B cell (primary cell): ENCODE measurements at regions not wholly inside any gene's neighbourhood (a gene's known extent, or its start where the extent isn't known, plus 50 kb on each side); places are given as distances from the start of the nearest gene placed in this dataset.

Source experiments
- ATAC-seq: fragments of 200-7000 bp; cut with Tn5 transposase; one replicate; pipeline ENCODE4 v1.10.0; 2021; ENCODE audit warnings: low read depth, mild to moderate bottlenecking, moderate number of reproducible peaks, moderate library complexity
- CTCF ChIA-PET: fragments of 350-600 bp; sonication (Branson Sonifier 250); formaldehyde crosslinking; loops from one replicate; lab custom pipeline; 2021; ENCODE audit warnings: antibody characterized with exemption, inconsistent platforms; lab: Charles Lee
- POLR2A ChIA-PET: fragments of 350-600 bp; sonication (Branson Sonifier 250); formaldehyde crosslinking; loops from one replicate; lab custom pipeline; 2021; ENCODE audit warnings: antibody characterized with exemption; lab: Charles Lee
- DNase-seq: peaks from one replicate; pipeline ENCODE4 v3.0.0; 2013
- H2AFZ ChIP-seq: 2 replicates; pipeline ENCODE4 v1.6.1; 2012; ENCODE audit warnings: mild to moderate bottlenecking, low read depth, low read length; ENCODE audit not compliant: insufficient read depth, poor library complexity, severe bottlenecking
- H3K27ac ChIP-seq, 2 donors: 1 replicate in 1 of 2; 2 replicates in 1 of 2; pipeline ENCODE4 v1.5.1; 2012 to 2013; ENCODE audit warnings: low read length in 2 of 2, mild to moderate bottlenecking in 2 of 2, moderate library complexity in 1 of 2
- H3K27me3 ChIP-seq, 4 experiments: fragments of 200-600 bp in 1 of 4; sonication (generic) in 1 of 4; replicated peaks in 1 of 4; 1 replicate in 2 of 4; 2 replicates in 2 of 4; pipeline versions ENCODE4 v1.6.1 to v1.7.0; 2013 to 2016; ENCODE audit warnings: low read length in 3 of 4, mild to moderate bottlenecking in 2 of 4, mixed read lengths in 1 of 4, moderate library complexity in 1 of 4; ENCODE audit not compliant: insufficient read depth in 4 of 4, control insufficient read depth in 3 of 4; ENCODE audit errors: control extremely low read depth in 1 of 4
- H3K36me3 ChIP-seq, 2 experiments: replicated peaks in 1 of 2; 1 replicate in 1 of 2; 2 replicates in 1 of 2; pipeline versions ENCODE4 v1.6.1 to v1.7.1; 2013; ENCODE audit warnings: low read length in 1 of 2; ENCODE audit not compliant: insufficient read depth in 2 of 2, control insufficient read depth in 1 of 2; ENCODE audit errors: control extremely low read depth in 1 of 2, extremely low read depth in 1 of 2
- H3K4me1 ChIP-seq, 2 donors: fragments of 200-600 bp in 1 of 2; sonication (generic) in 1 of 2; 1 replicate in 1 of 2; 2 replicates in 1 of 2; pipeline versions ENCODE4 v1.5.1 to v1.6.1; 2013 to 2017; ENCODE audit warnings: low read length in 2 of 2; ENCODE audit not compliant: control insufficient read depth in 2 of 2, insufficient read depth in 2 of 2
- H3K4me2 ChIP-seq: replicated peaks from 2 replicates; pipeline ENCODE3; 2012; ENCODE audit warnings: mild to moderate bottlenecking, low read depth, low read length; ENCODE audit not compliant: poor library complexity, severe bottlenecking
- H3K4me3 ChIP-seq, 5 experiments: fragments of 200-600 bp in 1 of 5; sonication (generic) in 1 of 5; 1 replicate in 3 of 5; 2 replicates in 2 of 5; pipeline versions ENCODE4 v1.5.1 to v1.7.0; 2011 to 2016; ENCODE audit warnings: low read length in 4 of 5, mild to moderate bottlenecking in 4 of 5, low read depth in 2 of 5, control low read depth in 1 of 5, moderate library complexity in 1 of 5; ENCODE audit not compliant: insufficient read depth in 1 of 5; ENCODE audit errors: control extremely low read depth in 1 of 5, extremely low read depth in 1 of 5
- H3K79me2 ChIP-seq: fragments of 200-600 bp; sonication (generic); one replicate; pipeline ENCODE4 v1.6.0; 2016; ENCODE audit warnings: low read length; ENCODE audit not compliant: control insufficient read depth, insufficient read depth
- H3K9ac ChIP-seq: fragments of 200-600 bp; sonication (generic); 2 replicates; pipeline ENCODE4 v1.6.1; 2017; ENCODE audit warnings: mild to moderate bottlenecking, low read length, moderate library complexity
- H3K9me3 ChIP-seq, 3 donors: one replicate each; pipeline versions ENCODE4 v1.6.1 to v1.7.1; 2013; ENCODE audit warnings: low read length in 2 of 3; ENCODE audit not compliant: control insufficient read depth in 2 of 3, insufficient read depth in 1 of 3; ENCODE audit errors: control extremely low read depth in 1 of 3
- H4K20me1 ChIP-seq: 2 replicates; pipeline ENCODE4 v1.6.0; 2012; ENCODE audit warnings: mild to moderate bottlenecking, low read length; ENCODE audit not compliant: insufficient read depth, control insufficient read depth, poor library complexity, severe bottlenecking
- H3K27ac Mint-ChIP-seq: one replicate; pipeline ENCODE4 v1.8.0; 2021; ENCODE audit warnings: mixed read lengths
- H3K27me3 Mint-ChIP-seq: one replicate; pipeline ENCODE4 v1.8.0; 2021; ENCODE audit warnings: mixed read lengths
- H3K4me1 Mint-ChIP-seq: one replicate; pipeline ENCODE4 v1.8.0; 2021; ENCODE audit warnings: mixed read lengths
- H3K4me3 Mint-ChIP-seq: one replicate; pipeline ENCODE4 v1.8.0; 2021; ENCODE audit warnings: mixed read lengths
- H3K9me3 Mint-ChIP-seq: one replicate; pipeline ENCODE4 v1.8.0; 2022; ENCODE audit warnings: mixed read lengths; ENCODE audit not compliant: insufficient read depth
- CTCF ChIP-seq: fragments of 200-600 bp; IDR thresholded peaks from one replicate; pipeline ENCODE4 v1.8.0; 2022; ENCODE audit warnings: antibody characterized with exemption, mild to moderate bottlenecking
- EZH2 ChIP-seq: IDR thresholded peaks from 2 replicates; pipeline ENCODE4 v1.6.1; 2012; ENCODE audit warnings: borderline replicate concordance, low read depth, mild to moderate bottlenecking, moderate library complexity, low read length; ENCODE audit not compliant: insufficient read depth, poor library complexity, severe bottlenecking
- WGBS: methylation state at CpG from one replicate; pipeline ENCODE4 v1.1.5; 2013; ENCODE audit warnings: missing lambda C conversion rate; ENCODE audit not compliant: insufficient coverage; 5-methylcytosine and 5-hydroxymethylcytosine counted together
- intact Hi-C: fragments of 100-400 bp; cut with micrococcal nuclease; formaldehyde crosslinking; loops from one replicate; pipeline ENCODE4 v1.10.0; 2022

GRCh38 chr14:101060171-101060601 is 156.7 kb upstream of the RTL1 start:
- intact Hi-C loops: no loop called here
- Histone ChIP-seq H4K20me1 (no peaks in the 10 kb centered on the region), H3K79me2 (no peaks in the 10 kb centered on the region), H3K9ac (no peak overlapping the region), H3K4me2 (no peak overlapping the region), H3K27ac (no peak overlapping the region), H3K4me3 (no peak overlapping the region), H3K9me3 (peaks cover 0 to 34% (median 3%) of the 10 kb centered on the region in 3 donors), H2AFZ (no peak overlapping the region), H3K36me3 (no peaks in the 10 kb centered on the region), H3K27me3 (no peaks in the 10 kb centered on the region), H3K4me1 (no peaks in the 10 kb centered on the region)
- ChIA-PET POLR2A (no interaction called here), CTCF (no interaction called here)
- WGBS: 78% methylated on average over 19 of the region's 19 CpGs
- no peak for DNase-seq
- Mint-ChIP-seq H3K9me3 (peaks cover 9% of the 10 kb centered on the region), H3K4me3 (no peak overlapping the region), H3K27ac (no peak overlapping the region), H3K27me3 (peaks cover 5% of the 10 kb centered on the region), H3K4me1 (no peaks in the 10 kb centered on the region)
- no peak for TF ChIP-seq EZH2
- TF ChIP-seq CTCF: no peak
- ATAC-seq: no peak

GRCh38 chr14:101061411-101062064 is 158.0 kb upstream of the RTL1 start:
- Histone ChIP-seq H3K79me2 (no peaks in the 10 kb centered on the region), H2AFZ (no peak overlapping the region), H3K4me2 (no peak overlapping the region), H3K27ac (no peak overlapping the region), H3K36me3 (no peaks in the 10 kb centered on the region), H4K20me1 (no peaks in the 10 kb centered on the region), H3K4me1 (no peaks in the 10 kb centered on the region), H3K9me3 (peaks cover 0 to 39% (median 3%) of the 10 kb centered on the region in 3 donors), H3K9ac (no peak overlapping the region), H3K27me3 (no peaks in the 10 kb centered on the region), H3K4me3 (no peak overlapping the region)
- H3K27ac Mint-ChIP-seq: no peak overlapping the region
- no peak overlapping the region for H3K4me3 Mint-ChIP-seq
- CTCF ChIA-PET: no interaction called here
- DNase-seq (no peak), ATAC-seq (no peak)
- no peaks in the 10 kb centered on the region for H3K4me1 Mint-ChIP-seq
- 94% methylated on average over 18 of the region's 18 CpGs for WGBS
- intact Hi-C loops: no loop called here
- H3K9me3 Mint-ChIP-seq: peaks cover 7% of the 10 kb centered on the region
- POLR2A ChIA-PET: no interaction called here
- H3K27me3 Mint-ChIP-seq: peaks cover 5% of the 10 kb centered on the region
- TF ChIP-seq CTCF (no peak), EZH2 (no peak)
